ENCODE measurements at regions not wholly inside any gene's neighbourhood (a gene's known extent, or its start where the extent isn't known, plus 50 kb on each side); places are given as distances from the start of the nearest gene placed in this dataset.

DNA sequence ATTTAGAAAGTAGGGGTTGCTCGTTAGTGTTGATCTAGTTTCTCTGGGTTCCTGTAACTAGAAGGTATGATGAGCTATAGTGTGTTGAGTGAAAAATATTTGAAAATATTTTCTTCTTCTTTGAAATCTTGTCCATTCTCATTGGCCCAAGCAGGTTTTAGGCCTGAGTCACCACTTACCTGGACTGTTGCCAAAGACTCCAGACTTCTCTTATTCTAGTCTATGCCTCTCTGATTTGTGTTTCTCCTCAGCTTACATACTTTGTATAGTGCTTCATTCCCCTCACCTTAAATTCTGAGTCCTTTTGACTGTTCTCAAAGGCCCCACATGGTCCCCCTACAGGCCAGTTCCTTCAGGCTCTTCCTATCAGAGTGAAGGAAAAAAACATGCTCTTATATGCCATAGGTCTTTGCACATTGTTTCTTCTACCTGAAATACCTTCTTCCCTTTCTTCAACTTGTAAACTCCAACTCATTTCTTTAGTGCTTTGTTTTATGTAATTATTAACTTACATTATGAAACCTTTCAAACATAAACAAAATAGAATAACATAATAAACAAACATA, 258.2 kb downstream of the PPP1R2C start:
- Histone ChIP-seq H3K4me2 (ENCODE audit: low read length) (no peak overlapping the region), H3K9me3 (ENCODE audit: control insufficient read depth in 1 of 2, insufficient read depth in 1 of 2, low read depth in 1 of 2, low read length in 2 of 2) (no peaks in the 10 kb centered on the region), H3K4me1 (ENCODE audit: control insufficient read depth in 1 of 2, insufficient read depth in 2 of 2, low read length in 2 of 2) (peaks cover 0 to 9% of the 10 kb centered on the region in 2 experiments; a peak in 2 of 4 replicates), H3K36me3 (ENCODE audit: control insufficient read depth in 1 of 2, insufficient read depth in 2 of 2, low read length in 2 of 2) (no peaks in the 10 kb centered on the region), H3K79me2 (ENCODE audit: insufficient read depth, low read length) (no peaks in the 10 kb centered on the region), H3K9ac (ENCODE audit: low read length) (no peak overlapping the region), H3K27me3 (ENCODE audit: insufficient read depth, low read length) (no peaks in the 10 kb centered on the region), H3K9me2 (ENCODE audit: insufficient read depth) (no peaks in the 10 kb centered on the region), H2AFZ (ENCODE audit: low read depth, low read length, poor library complexity, severe bottlenecking) (no peak overlapping the region), H4K20me1 (ENCODE audit: insufficient read depth) (no peaks in the 10 kb centered on the region), H3K27ac (ENCODE audit: low read depth, low read length) (no peak overlapping the region), H3K4me3 (replicated peaks in 1 of 2; ENCODE audit: low read depth in 1 of 2, low read length in 2 of 2) (no peak overlapping the region)
- POLR2A ChIA-PET, result no interaction called here
- CTCF ChIA-PET, result no interaction called here
- intact Hi-C loops (cut with micrococcal nuclease), result no loop called here
- RAD21 ChIA-PET (ENCODE audit: low non-redundant PET in 1 of 2, low total read pairs in 2 of 2, uncharacterized antibody in 2 of 2, unreplicated experiment in 2 of 2), result no interaction called here
- TF ChIP-seq, protein P1, sequence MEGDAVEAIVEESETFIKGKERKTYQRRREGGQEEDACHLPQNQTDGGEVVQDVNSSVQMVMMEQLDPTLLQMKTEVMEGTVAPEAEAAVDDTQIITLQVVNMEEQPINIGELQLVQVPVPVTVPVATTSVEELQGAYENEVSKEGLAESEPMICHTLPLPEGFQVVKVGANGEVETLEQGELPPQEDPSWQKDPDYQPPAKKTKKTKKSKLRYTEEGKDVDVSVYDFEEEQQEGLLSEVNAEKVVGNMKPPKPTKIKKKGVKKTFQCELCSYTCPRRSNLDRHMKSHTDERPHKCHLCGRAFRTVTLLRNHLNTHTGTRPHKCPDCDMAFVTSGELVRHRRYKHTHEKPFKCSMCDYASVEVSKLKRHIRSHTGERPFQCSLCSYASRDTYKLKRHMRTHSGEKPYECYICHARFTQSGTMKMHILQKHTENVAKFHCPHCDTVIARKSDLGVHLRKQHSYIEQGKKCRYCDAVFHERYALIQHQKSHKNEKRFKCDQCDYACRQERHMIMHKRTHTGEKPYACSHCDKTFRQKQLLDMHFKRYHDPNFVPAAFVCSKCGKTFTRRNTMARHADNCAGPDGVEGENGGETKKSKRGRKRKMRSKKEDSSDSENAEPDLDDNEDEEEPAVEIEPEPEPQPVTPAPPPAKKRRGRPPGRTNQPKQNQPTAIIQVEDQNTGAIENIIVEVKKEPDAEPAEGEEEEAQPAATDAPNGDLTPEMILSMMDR (IDR thresholded peaks at IDR 0.05 in 2 of 3, conservative IDR thresholded peaks at IDR 0.05 in 1 of 3; ENCODE audit: borderline replicate concordance in 1 of 3, insufficient read depth in 1 of 3, low read depth in 2 of 3, low read length in 2 of 3), result peak in 2 of 3 experiments; percentile 29 to 37; a peak in 2 of 6 replicates
- no peak for TF ChIP-seq SIN3A (IDR thresholded peaks at IDR 0.05; ENCODE audit: low read depth)
- ATAC-seq (no peak), DNase-seq (ENCODE audit: low read depth, low spot score) (no peak)
- BruUV-seq (replicated peaks), result no TSS peak

DNA sequence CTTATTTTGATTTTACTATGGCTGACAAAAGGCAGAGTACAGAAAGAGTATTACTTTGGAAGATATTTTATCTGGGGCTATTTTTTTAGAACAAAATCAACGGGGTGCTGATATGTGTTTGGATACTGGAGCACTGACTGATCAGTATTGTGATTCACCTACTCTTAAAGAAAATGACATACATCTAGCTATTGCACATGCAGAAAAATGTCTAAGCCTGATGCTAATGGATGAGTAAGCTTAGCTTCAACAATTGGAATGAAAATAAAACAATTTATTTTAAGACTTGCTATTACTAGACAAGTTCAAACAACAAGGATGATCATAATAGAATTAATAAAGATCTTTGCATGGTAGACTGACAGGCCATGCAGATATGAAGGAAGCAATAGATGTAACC, 262.0 kb downstream of the PPP1R2C start:
- TF ChIP-seq EZH2phosphoT487 (IDR thresholded peaks at IDR 0.05; ENCODE audit: borderline replicate concordance) (no peak), ZFX (IDR thresholded peaks at IDR 0.05) (no peak), POLR2A (IDR thresholded peaks at IDR 0.05; ENCODE audit: borderline replicate concordance, extremely low read depth, insufficient read depth, insufficient read length) (no peak), ZNF274 (IDR thresholded peaks at IDR 0.05; ENCODE audit: low read depth, low read length) (no peak), POLR2AphosphoS5 (IDR thresholded peaks at IDR 0.05; ENCODE audit: low read depth, low read length) (no peak), ELF1 (IDR thresholded peaks at IDR 0.05; ENCODE audit: borderline replicate concordance, low read depth) (no peak), SRF (IDR thresholded peaks at IDR 0.05; ENCODE audit: low read depth) (no peak), SIN3A (IDR thresholded peaks at IDR 0.05; ENCODE audit: low read depth) (no peak)
- TF ChIP-seq, protein P2, sequence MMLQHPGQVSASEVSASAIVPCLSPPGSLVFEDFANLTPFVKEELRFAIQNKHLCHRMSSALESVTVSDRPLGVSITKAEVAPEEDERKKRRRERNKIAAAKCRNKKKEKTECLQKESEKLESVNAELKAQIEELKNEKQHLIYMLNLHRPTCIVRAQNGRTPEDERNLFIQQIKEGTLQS (IDR thresholded peaks at IDR 0.05), result no peak
- TF ChIP-seq, protein P3, sequence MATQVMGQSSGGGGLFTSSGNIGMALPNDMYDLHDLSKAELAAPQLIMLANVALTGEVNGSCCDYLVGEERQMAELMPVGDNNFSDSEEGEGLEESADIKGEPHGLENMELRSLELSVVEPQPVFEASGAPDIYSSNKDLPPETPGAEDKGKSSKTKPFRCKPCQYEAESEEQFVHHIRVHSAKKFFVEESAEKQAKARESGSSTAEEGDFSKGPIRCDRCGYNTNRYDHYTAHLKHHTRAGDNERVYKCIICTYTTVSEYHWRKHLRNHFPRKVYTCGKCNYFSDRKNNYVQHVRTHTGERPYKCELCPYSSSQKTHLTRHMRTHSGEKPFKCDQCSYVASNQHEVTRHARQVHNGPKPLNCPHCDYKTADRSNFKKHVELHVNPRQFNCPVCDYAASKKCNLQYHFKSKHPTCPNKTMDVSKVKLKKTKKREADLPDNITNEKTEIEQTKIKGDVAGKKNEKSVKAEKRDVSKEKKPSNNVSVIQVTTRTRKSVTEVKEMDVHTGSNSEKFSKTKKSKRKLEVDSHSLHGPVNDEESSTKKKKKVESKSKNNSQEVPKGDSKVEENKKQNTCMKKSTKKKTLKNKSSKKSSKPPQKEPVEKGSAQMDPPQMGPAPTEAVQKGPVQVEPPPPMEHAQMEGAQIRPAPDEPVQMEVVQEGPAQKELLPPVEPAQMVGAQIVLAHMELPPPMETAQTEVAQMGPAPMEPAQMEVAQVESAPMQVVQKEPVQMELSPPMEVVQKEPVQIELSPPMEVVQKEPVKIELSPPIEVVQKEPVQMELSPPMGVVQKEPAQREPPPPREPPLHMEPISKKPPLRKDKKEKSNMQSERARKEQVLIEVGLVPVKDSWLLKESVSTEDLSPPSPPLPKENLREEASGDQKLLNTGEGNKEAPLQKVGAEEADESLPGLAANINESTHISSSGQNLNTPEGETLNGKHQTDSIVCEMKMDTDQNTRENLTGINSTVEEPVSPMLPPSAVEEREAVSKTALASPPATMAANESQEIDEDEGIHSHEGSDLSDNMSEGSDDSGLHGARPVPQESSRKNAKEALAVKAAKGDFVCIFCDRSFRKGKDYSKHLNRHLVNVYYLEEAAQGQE (IDR thresholded peaks at IDR 0.05; ENCODE audit: low read depth), result no peak
- Histone ChIP-seq H3K9me3 (ENCODE audit: control insufficient read depth in 1 of 2, insufficient read depth in 1 of 2, low read depth in 1 of 2, low read length in 2 of 2) (no peaks in the 10 kb centered on the region), H3K4me3 (replicated peaks in 1 of 2; ENCODE audit: low read depth in 1 of 2, low read length in 2 of 2) (no peak overlapping the region), H3K4me2 (ENCODE audit: low read length) (no peak overlapping the region), H3K9me2 (ENCODE audit: insufficient read depth) (no peaks in the 10 kb centered on the region), H3K4me1 (ENCODE audit: control insufficient read depth in 1 of 2, insufficient read depth in 2 of 2, low read length in 2 of 2) (no peaks in the 10 kb centered on the region), H3K27ac (ENCODE audit: low read depth, low read length) (no peak overlapping the region), H3K36me3 (ENCODE audit: control insufficient read depth in 1 of 2, insufficient read depth in 2 of 2, low read length in 2 of 2) (no peaks in the 10 kb centered on the region), H3K27me3 (ENCODE audit: insufficient read depth, low read length) (no peaks in the 10 kb centered on the region), H3K9ac (ENCODE audit: low read length) (no peak overlapping the region), H4K20me1 (ENCODE audit: insufficient read depth) (no peaks in the 10 kb centered on the region), H2AFZ (ENCODE audit: low read depth, low read length, poor library complexity, severe bottlenecking) (no peak overlapping the region), H3K79me2 (ENCODE audit: insufficient read depth, low read length) (no peaks in the 10 kb centered on the region)
- ATAC-seq (no peak), DNase-seq (ENCODE audit: low read depth, low spot score) (no peak)
- intact Hi-C loops (cut with micrococcal nuclease), result no loop called here
- no TSS peak for BruUV-seq (replicated peaks)
- POLR2A ChIA-PET, result no interaction called here
- CTCF ChIA-PET, result no interaction called here
- RAD21 ChIA-PET (ENCODE audit: low non-redundant PET in 1 of 2, low total read pairs in 2 of 2, uncharacterized antibody in 2 of 2, unreplicated experiment in 2 of 2), result no interaction called here
